ENCODE measurements at regions not wholly inside any gene's neighbourhood (a gene's known extent, or its start where the extent isn't known, plus 50 kb on each side); places are given as distances from the start of the nearest gene placed in this dataset.
"Not testable (repeated sequence)": the region's sequence is repeated elsewhere in the genome, so short reads cannot be mapped to it uniquely, and the experiment has no call there.

DNA sequence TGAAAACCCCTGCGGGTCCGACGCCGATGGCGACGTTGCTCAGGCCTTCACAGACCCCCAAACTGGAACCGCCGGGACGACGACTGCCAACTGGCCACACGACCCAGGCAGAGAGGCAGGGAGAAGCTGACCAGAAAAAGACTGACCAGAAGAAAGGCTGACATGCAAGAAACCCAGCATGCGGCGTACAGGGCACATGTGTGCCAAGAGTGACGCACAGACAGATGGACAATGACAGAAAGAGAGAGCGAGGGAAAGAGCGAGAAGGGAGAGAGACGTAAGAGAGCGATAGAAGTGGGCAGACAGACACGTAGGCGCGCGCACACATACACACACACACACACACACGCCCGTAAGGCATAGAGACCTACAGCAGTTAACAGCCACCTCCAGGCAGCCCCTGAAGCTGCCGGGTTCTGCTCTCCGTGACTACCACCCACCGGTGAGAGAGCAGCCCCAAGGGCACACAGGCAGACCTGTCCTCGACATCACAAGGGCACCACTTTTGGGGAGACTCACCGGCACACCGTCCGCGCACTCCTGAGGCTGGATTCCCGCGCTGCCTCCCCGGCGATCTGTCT lies 67.2 kb upstream of the ZNF527 start:
- DNase-seq (ENCODE audit: low read depth in 3 of 3), result no peak

DNA sequence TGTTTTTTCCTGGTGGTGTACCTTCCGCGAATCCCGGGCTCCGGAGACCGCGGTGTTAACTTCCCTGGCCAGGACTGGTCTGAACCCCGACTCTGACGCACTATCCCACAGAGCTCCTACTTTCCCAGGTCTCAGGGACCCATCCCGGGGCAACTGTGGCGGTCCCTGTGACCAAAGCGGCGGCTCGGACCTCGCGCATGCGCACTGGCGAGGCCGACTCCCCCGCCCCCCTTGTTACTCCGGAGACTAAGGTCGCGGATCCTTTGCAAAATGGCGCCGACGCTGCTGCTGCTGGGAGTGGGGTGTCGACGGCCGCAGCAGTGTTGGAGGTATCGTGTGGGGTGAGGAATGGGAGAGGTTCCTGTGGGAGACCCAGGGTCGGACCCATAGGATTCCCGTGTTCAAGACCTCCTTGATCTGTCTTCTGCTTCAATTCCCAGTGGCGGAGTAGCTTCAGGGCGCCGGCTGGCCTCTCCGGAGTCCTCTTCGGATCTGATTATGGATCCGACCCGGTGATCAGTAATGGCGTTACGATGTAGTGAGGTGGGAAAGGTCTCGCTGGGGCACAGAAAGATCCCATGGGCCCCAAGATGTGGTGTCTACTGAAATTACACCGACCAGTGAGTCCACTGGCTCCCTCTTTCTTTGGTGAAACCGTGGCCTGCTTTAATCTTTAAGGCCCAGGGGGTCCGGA lies 66.6 kb upstream of the ZNF527 start:
- DNase-seq (ENCODE audit: low read depth in 3 of 3), result peak in 1 of 3 experiments; percentile 21

DNA sequence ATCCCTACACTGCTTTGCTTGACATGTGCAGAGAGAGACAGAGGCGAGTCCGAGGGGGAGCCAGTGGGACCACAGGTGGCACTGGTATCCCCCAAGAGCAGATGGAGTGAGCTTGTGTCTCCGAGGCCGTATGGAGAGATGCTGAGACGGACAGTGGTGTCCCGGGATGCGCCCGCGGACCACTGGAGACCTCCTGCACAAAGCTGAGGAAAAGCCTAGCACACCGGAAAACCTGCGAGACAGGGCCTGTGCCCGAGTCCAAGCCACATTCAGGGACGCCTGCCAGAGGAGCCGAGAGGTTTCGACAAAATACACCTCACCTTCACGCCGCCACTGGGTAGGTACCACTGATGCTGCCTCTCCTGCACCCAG lies 66.0 kb upstream of the ZNF527 start:
- DNase-seq (ENCODE audit: low read depth in 3 of 3), result no peak

DNA sequence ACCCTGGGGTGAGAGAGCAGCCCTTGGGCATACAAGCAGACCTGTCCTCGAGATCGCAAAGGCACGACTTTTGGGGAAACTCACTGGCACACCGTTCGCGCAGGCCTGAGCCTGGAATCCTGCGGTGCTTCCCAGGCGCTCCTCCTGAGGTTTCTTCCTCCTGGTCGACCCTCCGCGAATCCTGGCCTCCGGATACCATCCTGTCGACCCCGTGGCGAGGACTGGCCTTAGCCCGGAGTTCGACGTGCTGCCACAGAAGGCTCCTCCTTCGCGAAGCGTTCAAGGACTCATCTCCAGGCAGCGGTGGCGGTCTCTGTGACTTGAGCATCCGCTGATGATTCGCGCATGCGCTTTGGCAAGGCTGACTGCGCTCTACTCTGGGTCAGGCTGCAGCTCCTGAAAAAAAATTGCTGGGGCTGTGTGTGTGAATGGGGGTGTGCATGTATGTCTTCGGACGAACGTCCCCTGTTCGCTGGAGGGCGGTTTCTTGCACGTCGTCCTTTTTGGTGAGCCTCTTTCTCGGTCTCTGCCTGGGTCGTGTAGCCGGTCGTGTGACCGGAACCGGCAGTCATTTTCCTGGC lies 64.4 kb upstream of the ZNF527 start:
- no peak for DNase-seq (ENCODE audit: low read depth in 3 of 3)

DNA sequence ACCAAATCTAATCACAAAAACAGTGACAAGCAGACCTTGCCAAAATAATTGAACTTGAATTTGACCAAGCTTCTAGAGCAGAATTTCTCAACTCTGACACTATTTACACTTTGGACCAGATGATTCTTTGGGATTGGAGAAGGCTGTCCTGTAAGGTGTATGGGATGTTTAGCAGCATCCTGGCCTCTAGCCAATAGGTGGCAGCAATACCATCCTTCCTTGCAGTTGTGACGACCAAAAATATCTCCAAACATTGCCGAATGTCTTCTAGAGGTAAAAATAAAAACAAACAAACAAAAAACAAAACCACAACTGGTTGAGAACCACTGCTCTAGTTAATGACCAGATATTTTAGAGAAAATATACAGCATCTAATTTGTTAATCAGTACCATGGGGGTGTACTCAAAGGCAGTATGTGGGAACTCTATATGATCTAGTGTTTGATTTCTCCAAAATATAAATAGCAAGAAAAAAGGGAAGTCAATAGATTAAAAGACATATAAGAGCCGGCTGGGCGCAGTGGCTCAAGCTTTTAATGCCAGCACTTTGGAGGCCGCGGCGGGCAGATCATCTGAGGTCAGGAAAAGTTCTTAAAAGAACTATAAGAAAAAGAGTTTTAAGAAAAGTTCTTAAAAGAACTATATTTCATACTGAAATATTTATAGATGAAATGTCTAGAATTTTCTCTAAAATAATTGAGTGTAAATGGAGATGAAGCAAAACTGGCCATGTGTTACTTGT lies 60.9 kb upstream of the ZNF527 start:
- no peak for DNase-seq (ENCODE audit: low read depth in 3 of 3)

DNA sequence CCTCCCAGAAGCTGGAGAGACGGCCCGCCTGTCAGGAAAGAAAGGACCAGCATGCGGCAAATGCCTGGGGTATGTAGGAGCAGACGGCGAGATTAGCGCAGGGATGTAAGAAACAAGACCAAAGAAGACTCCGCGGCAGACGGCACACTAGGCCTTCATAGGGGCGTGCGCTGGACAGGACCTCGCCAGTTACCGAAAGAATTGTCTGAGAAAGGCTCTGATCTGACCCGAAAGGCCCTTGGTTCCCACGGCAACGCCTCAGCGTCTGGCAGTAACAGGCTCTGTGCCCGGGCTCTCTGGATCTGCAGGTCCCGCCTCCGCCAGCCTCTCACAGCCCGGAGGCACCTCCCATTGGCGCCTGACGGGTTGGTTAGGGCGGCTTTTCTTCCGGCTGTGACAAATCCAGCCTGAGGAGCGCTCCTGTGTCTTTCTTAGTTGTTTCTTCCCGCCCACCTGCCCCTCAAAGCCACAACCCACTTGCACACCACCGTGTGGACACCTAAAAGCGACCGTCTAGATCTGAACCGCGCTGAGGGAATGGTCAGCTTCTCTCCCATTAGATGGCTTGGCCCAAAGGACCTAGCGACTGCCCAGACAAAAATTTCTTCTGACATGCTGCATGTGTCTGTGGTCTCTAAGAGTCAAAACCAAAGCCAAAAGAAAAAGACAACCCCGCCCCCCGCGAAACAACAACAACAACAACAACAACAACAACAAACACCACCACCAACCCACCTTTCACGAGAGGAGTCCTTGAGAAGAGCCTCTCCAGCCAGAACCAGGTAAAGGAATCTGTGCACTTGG lies 58.2 kb upstream of the ZNF527 start:
- peak in 1 of 3 experiments; percentile 42 for DNase-seq (ENCODE audit: low read depth in 3 of 3)

DNA sequence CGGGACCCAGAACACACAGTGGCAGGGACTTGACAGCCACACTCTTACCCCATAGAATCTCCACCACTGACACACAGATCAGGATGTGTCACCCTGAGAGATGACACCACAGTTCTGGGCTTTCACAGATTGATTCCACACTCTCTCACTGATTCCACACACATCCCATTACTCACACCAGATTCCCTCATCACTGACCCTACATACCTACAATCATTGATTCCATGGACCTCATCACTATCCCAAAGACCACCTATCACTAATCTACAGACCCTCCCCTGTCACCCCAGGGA lies 57.6 kb upstream of the ZNF527 start:
- DNase-seq (ENCODE audit: low read depth in 3 of 3), result no peak

DNA sequence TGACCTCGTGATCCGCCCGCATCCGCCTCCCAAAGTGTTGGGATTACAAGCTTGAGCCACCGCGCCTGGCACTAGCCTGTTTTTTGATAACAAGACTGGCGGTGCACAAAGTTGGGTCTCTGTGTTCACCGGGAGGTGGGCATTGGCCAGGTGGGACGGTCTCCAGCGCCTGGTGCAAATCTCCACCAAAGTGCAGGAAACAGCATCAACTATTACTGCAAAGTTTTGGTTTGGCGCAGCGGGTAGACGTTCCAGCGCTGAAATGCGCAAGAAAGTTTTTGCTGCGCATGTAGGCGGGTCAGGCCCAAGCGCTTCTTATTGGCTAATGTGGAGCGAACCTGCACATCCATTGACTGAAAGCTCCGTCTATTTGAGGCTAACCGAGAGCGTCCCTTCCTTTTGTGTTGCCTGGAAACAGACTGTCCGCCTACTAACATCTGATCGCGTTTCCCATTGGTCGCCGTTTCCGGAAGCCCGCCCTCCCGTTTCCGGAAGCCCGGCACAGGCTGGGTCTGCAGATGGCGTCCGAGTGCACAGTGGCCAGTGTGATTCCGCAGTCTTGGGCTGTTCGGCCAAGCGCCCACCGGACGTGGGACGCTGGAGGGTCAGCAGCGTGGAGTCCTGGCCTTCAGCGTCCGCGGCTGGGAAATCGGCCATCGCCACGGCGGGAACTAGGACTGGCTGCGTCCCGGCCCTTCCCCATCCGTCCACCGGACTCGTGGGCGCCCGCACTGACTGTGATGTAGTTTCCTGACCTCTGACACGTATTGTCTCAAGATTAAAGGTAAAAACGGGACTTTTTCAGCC lies 53.3 kb upstream of the ZNF527 start:
- DNase-seq (ENCODE audit: low read depth in 3 of 3), result peak; percentile 88

DNA sequence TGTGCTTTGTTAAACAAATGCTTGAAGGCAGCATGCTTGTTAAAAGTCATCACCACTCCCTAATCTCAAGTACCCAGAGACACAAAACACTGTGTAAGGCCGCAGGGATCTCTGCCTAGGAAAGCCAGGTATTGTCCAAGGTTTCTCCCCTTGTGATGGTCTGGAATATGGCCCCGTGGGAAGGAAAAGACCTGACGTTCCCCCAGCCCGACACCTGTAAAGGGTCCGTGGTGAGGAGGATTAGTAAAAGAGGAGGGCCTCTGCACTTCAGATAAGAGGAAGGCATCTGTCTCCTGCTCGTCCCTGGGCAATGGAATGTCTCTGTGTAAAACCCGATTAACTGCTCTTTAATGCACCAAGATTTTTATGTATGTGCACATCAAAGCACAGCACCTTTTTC lies 49.9 kb upstream of the ZNF527 start:
- not testable (repeated sequence) for DNase-seq (ENCODE audit: low read depth in 3 of 3)
